ENCODE measurements at regions not wholly inside any gene's neighbourhood (a gene's known extent, or its start where the extent isn't known, plus 50 kb on each side); places are given as distances from the start of the nearest gene placed in this dataset.

- no peaks in the 10 kb centered on the region for H3K9me3 ChIP-seq (ENCODE audit: low read depth, low read length)
- H3K4me1 ChIP-seq (ENCODE audit: insufficient read depth, low read length): peaks cover 36% of the 10 kb centered on the region
- H3K27me3 ChIP-seq (ENCODE audit: insufficient read depth, low read length): no peaks in the 10 kb centered on the region
- H3K4me3 ChIP-seq (ENCODE audit: low read length): no peak overlapping the region
Observed at GRCh38 chr21:15224346-15225086, 159.7 kb upstream of the NRIP1 start.

- H3K4me1 ChIP-seq (ENCODE audit: insufficient read depth, low read length): peaks cover 12% of the 10 kb centered on the region
- no peaks in the 10 kb centered on the region for H3K27me3 ChIP-seq (ENCODE audit: insufficient read depth, low read length)
- H3K9me3 ChIP-seq (ENCODE audit: low read depth, low read length): no peaks in the 10 kb centered on the region
- no peak overlapping the region for H3K4me3 ChIP-seq (ENCODE audit: low read length)
Observed at GRCh38 chr21:15227919-15228318, 163.1 kb upstream of the NRIP1 start.

GRCh38 chr21:15229390-15229789 is 164.6 kb upstream of the NRIP1 start:
- H3K4me3 ChIP-seq (ENCODE audit: low read length): no peak overlapping the region
- H3K27me3 ChIP-seq (ENCODE audit: insufficient read depth, low read length): no peaks in the 10 kb centered on the region
- no peaks in the 10 kb centered on the region for H3K9me3 ChIP-seq (ENCODE audit: low read depth, low read length)
- H3K4me1 ChIP-seq (ENCODE audit: insufficient read depth, low read length): peaks cover 5% of the 10 kb centered on the region

- Histone ChIP-seq H3K4me3 (ENCODE audit: low read length) (no peak overlapping the region), H3K27me3 (ENCODE audit: insufficient read depth, low read length) (no peaks in the 10 kb centered on the region), H3K9me3 (ENCODE audit: low read depth, low read length) (no peaks in the 10 kb centered on the region), H3K4me1 (ENCODE audit: insufficient read depth, low read length) (no peaks in the 10 kb centered on the region)
Observed at GRCh38 chr21:15233611-15234010, 168.8 kb upstream of the NRIP1 start.

GRCh38 chr21:15236111-15236510 is 171.3 kb upstream of the NRIP1 start:
- Histone ChIP-seq H3K4me3 (ENCODE audit: low read length) (no peak overlapping the region), H3K9me3 (ENCODE audit: low read depth, low read length) (no peaks in the 10 kb centered on the region), H3K27me3 (ENCODE audit: insufficient read depth, low read length) (no peaks in the 10 kb centered on the region), H3K4me1 (ENCODE audit: insufficient read depth, low read length) (no peaks in the 10 kb centered on the region)

GRCh38 chr21:15240848-15241247 is 176.0 kb upstream of the NRIP1 start:
- Histone ChIP-seq H3K4me1 (ENCODE audit: insufficient read depth, low read length) (no peaks in the 10 kb centered on the region), H3K9me3 (ENCODE audit: low read depth, low read length) (no peaks in the 10 kb centered on the region), H3K4me3 (ENCODE audit: low read length) (no peak overlapping the region), H3K27me3 (ENCODE audit: insufficient read depth, low read length) (no peaks in the 10 kb centered on the region)

GRCh38 chr21:15241997-15242736 is 177.4 kb upstream of the NRIP1 start:
- H3K4me1 ChIP-seq (ENCODE audit: insufficient read depth, low read length): no peaks in the 10 kb centered on the region
- H3K27me3 ChIP-seq (ENCODE audit: insufficient read depth, low read length): no peaks in the 10 kb centered on the region
- H3K4me3 ChIP-seq (ENCODE audit: low read length): no peak overlapping the region
- H3K9me3 ChIP-seq (ENCODE audit: low read depth, low read length): no peaks in the 10 kb centered on the region

- Histone ChIP-seq H3K9me3 (ENCODE audit: low read depth, low read length) (no peaks in the 10 kb centered on the region), H3K4me3 (ENCODE audit: low read length) (no peak overlapping the region), H3K4me1 (ENCODE audit: insufficient read depth, low read length) (no peaks in the 10 kb centered on the region), H3K27me3 (ENCODE audit: insufficient read depth, low read length) (no peaks in the 10 kb centered on the region)
Observed at GRCh38 chr21:15242906-15243305, 178.1 kb upstream of the NRIP1 start.

- Histone ChIP-seq H3K27me3 (ENCODE audit: insufficient read depth, low read length) (no peaks in the 10 kb centered on the region), H3K9me3 (ENCODE audit: low read depth, low read length) (no peaks in the 10 kb centered on the region), H3K4me1 (ENCODE audit: insufficient read depth, low read length) (no peaks in the 10 kb centered on the region), H3K4me3 (ENCODE audit: low read length) (no peak overlapping the region)
Observed at GRCh38 chr21:15243406-15243805, 178.6 kb upstream of the NRIP1 start.

- no peak overlapping the region for H3K4me3 ChIP-seq (ENCODE audit: low read length)
- H3K4me1 ChIP-seq (ENCODE audit: insufficient read depth, low read length): peaks cover 8% of the 10 kb centered on the region
- no peaks in the 10 kb centered on the region for H3K27me3 ChIP-seq (ENCODE audit: insufficient read depth, low read length)
- no peaks in the 10 kb centered on the region for H3K9me3 ChIP-seq (ENCODE audit: low read depth, low read length)
Observed at GRCh38 chr21:15247613-15248012, 182.8 kb upstream of the NRIP1 start.

GRCh38 chr21:15249285-15249993 is 184.6 kb upstream of the NRIP1 start:
- Histone ChIP-seq H3K4me3 (ENCODE audit: low read length) (no peak overlapping the region), H3K4me1 (ENCODE audit: insufficient read depth, low read length) (peaks cover 9% of the 10 kb centered on the region), H3K27me3 (ENCODE audit: insufficient read depth, low read length) (no peaks in the 10 kb centered on the region), H3K9me3 (ENCODE audit: low read depth, low read length) (no peaks in the 10 kb centered on the region)

- H3K27me3 ChIP-seq (ENCODE audit: insufficient read depth, low read length): no peaks in the 10 kb centered on the region
- peaks cover 9% of the 10 kb centered on the region for H3K4me1 ChIP-seq (ENCODE audit: insufficient read depth, low read length)
- no peaks in the 10 kb centered on the region for H3K9me3 ChIP-seq (ENCODE audit: low read depth, low read length)
- H3K4me3 ChIP-seq (ENCODE audit: low read length): no peak overlapping the region
Observed at GRCh38 chr21:15250384-15250783, 185.6 kb upstream of the NRIP1 start.

- Histone ChIP-seq H3K4me3 (ENCODE audit: low read length) (no peak overlapping the region), H3K4me1 (ENCODE audit: insufficient read depth, low read length) (peaks cover 13% of the 10 kb centered on the region), H3K9me3 (ENCODE audit: low read depth, low read length) (no peaks in the 10 kb centered on the region), H3K27me3 (ENCODE audit: insufficient read depth, low read length) (no peaks in the 10 kb centered on the region)
Observed at GRCh38 chr21:15252431-15252830, 187.6 kb upstream of the NRIP1 start.

GRCh38 chr21:15254111-15254510 is 189.3 kb upstream of the NRIP1 start:
- H3K27me3 ChIP-seq (ENCODE audit: insufficient read depth, low read length): no peaks in the 10 kb centered on the region
- peaks cover 13% of the 10 kb centered on the region for H3K4me1 ChIP-seq (ENCODE audit: insufficient read depth, low read length)
- H3K4me3 ChIP-seq (ENCODE audit: low read length): no peak overlapping the region
- no peaks in the 10 kb centered on the region for H3K9me3 ChIP-seq (ENCODE audit: low read depth, low read length)

GRCh38 chr21:15255261-15255660 is 190.5 kb upstream of the NRIP1 start:
- Histone ChIP-seq H3K4me1 (ENCODE audit: insufficient read depth, low read length) (peaks cover 13% of the 10 kb centered on the region), H3K27me3 (ENCODE audit: insufficient read depth, low read length) (no peaks in the 10 kb centered on the region), H3K4me3 (ENCODE audit: low read length) (no peak overlapping the region), H3K9me3 (ENCODE audit: low read depth, low read length) (no peaks in the 10 kb centered on the region)
